CD4-positive, alpha-beta T cell (primary cell): ENCODE measurements at regions not wholly inside any gene's neighbourhood (a gene's known extent, or its start where the extent isn't known, plus 50 kb on each side); places are given as distances from the start of the nearest gene placed in this dataset.

Experiments
- ATAC-seq: fragments of 200-7000 bp; cut with Tn5 transposase; one replicate; pipeline ENCODE4 v1.10.0; 2022; ENCODE audit warnings: mild to moderate bottlenecking; ENCODE audit not compliant: poor library complexity
- CTCF ChIA-PET: fragments of 350-600 bp; sonication (Branson Sonifier 250); formaldehyde crosslinking; loops from one replicate; lab custom pipeline; 2021; ENCODE audit warnings: antibody characterized with exemption, inconsistent platforms; lab: Charles Lee
- POLR2A ChIA-PET: fragments of 350-600 bp; sonication (Branson Sonifier 250); formaldehyde crosslinking; loops from one replicate; lab custom pipeline; 2021; ENCODE audit warnings: antibody characterized with exemption, inconsistent platforms; lab: Charles Lee
- DNase-seq, 14 experiments: peaks; one replicate each; pipeline ENCODE4 v3.0.0-alpha.2; 2013 to 2020; ENCODE audit warnings: mixed read lengths in 2 of 14
- H3K27ac ChIP-seq, 2 donors: one replicate each; pipeline versions ENCODE4 v1.5.1 to v1.7.0; 2013; ENCODE audit warnings: low read length in 2 of 2, low read depth in 1 of 2, mild to moderate bottlenecking in 1 of 2
- H3K27me3 ChIP-seq, 2 experiments: 1 replicate in 1 of 2; 2 replicates in 1 of 2; pipeline versions ENCODE4 v1.6.1 to v1.7.0; 2013; ENCODE audit warnings: low read length in 2 of 2, control low read depth in 1 of 2, mild to moderate bottlenecking in 1 of 2, moderate library complexity in 1 of 2; ENCODE audit not compliant: insufficient read depth in 2 of 2, control insufficient read depth in 1 of 2
- H3K36me3 ChIP-seq: one replicate; pipeline ENCODE4 v1.6.1; 2013; ENCODE audit warnings: low read length, control low read depth; ENCODE audit not compliant: insufficient read depth
- H3K4me1 ChIP-seq: one replicate; pipeline ENCODE4 v1.6.1; 2013; ENCODE audit warnings: low read length, control low read depth; ENCODE audit not compliant: insufficient read depth
- H3K4me3 ChIP-seq: one replicate; pipeline ENCODE4 v1.5.1; 2013; ENCODE audit warnings: mild to moderate bottlenecking, low read length, moderate library complexity
- H3K9me3 ChIP-seq, 2 experiments: 1 replicate in 1 of 2; 2 replicates in 1 of 2; pipeline versions ENCODE4 v1.6.1 to v1.7.0; 2013; ENCODE audit warnings: low read length in 2 of 2, mild to moderate bottlenecking in 2 of 2, control low read depth in 1 of 2, moderate library complexity in 1 of 2; ENCODE audit not compliant: control insufficient read depth in 1 of 2, insufficient read depth in 1 of 2
- H3K27ac Mint-ChIP-seq: one replicate; pipeline ENCODE4 v1.8.0; 2020; ENCODE audit warnings: mixed read lengths
- H3K27me3 Mint-ChIP-seq: one replicate; pipeline ENCODE4 v1.8.0; 2021; ENCODE audit warnings: mixed read lengths
- H3K36me3 Mint-ChIP-seq: one replicate; pipeline ENCODE4 v1.8.0; 2021; ENCODE audit warnings: low read depth, mixed read lengths
- H3K4me1 Mint-ChIP-seq: one replicate; pipeline ENCODE4 v1.8.0; 2021; ENCODE audit warnings: low read depth, mixed read lengths
- H3K4me3 Mint-ChIP-seq: one replicate; pipeline ENCODE4 v1.8.0; 2020; ENCODE audit warnings: mild to moderate bottlenecking, mixed read lengths
- H3K9me3 Mint-ChIP-seq: one replicate; pipeline ENCODE4 v1.8.0; 2020; ENCODE audit warnings: mixed read lengths
- intact Hi-C, 2 experiments: fragments of 100-400 bp; cut with DNase I in 1 of 2; cut with micrococcal nuclease in 1 of 2; formaldehyde crosslinking; loops; one replicate each; pipeline versions ENCODE4 v1.15.1 to v1.9.0; 2023 to 2025; cut with DNase I, micrococcal nuclease
- TF ChIP-seq, protein P1 (sequence below): fragments of 200-600 bp; IDR thresholded peaks from one replicate; pipeline ENCODE4 v1.8.0; 2022; ENCODE audit warnings: antibody characterized with exemption, mild to moderate bottlenecking

DNA sequence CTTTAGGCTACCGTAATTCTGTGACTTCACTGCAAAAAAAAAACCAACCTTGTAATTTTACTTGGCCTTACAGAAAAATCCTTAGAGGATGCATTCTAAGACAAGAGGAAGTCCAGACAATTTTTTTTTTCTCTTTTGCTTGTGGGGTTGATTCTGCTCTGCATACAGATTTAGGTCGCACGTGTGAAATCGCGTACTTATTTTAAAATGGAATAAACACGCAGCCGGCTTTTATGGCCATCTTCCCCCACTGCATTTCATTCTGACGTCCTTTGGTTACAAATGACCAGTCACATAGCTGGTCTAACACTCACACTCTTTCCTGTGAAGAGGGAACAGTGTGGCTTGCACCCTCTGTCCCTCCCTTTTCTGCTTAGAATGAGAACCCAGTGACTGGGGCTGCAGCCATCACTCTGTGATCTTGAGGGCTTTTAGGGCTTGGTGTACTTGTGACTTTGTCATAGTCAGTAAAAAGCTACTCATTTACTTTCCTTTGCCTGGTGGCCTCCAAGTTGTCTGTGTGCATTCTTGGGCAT lies 63.6 kb upstream of the CARD11 start:
- no peaks in the 10 kb centered on the region for H3K36me3 Mint-ChIP-seq
- no peak overlapping the region for H3K27ac Mint-ChIP-seq
- Histone ChIP-seq H3K36me3 (no peaks in the 10 kb centered on the region), H3K27ac (no peak overlapping the region), H3K9me3 (peaks cover 0 to 7% of the 10 kb centered on the region in 2 experiments), H3K27me3 (no peaks in the 10 kb centered on the region), H3K4me1 (peaks cover 43% of the 10 kb centered on the region), H3K4me3 (no peak overlapping the region)
- intact Hi-C loops, result no loop called here
- no peak overlapping the region for H3K4me3 Mint-ChIP-seq
- TF ChIP-seq, protein P1, sequence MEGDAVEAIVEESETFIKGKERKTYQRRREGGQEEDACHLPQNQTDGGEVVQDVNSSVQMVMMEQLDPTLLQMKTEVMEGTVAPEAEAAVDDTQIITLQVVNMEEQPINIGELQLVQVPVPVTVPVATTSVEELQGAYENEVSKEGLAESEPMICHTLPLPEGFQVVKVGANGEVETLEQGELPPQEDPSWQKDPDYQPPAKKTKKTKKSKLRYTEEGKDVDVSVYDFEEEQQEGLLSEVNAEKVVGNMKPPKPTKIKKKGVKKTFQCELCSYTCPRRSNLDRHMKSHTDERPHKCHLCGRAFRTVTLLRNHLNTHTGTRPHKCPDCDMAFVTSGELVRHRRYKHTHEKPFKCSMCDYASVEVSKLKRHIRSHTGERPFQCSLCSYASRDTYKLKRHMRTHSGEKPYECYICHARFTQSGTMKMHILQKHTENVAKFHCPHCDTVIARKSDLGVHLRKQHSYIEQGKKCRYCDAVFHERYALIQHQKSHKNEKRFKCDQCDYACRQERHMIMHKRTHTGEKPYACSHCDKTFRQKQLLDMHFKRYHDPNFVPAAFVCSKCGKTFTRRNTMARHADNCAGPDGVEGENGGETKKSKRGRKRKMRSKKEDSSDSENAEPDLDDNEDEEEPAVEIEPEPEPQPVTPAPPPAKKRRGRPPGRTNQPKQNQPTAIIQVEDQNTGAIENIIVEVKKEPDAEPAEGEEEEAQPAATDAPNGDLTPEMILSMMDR, result no peak
- H3K4me1 Mint-ChIP-seq, result peaks cover 83% of the 10 kb centered on the region
- no peaks in the 10 kb centered on the region for H3K27me3 Mint-ChIP-seq
- ChIA-PET CTCF (no interaction called here), POLR2A (interaction anchor here (0.9 to 1.6 kb wide), 4 partner anchors 8 to 15 kb away, joined by 3 to 4 read pairs (median 3); no protein-coding TSS in a partner anchor)
- ATAC-seq (no peak), DNase-seq (no peak)
- H3K9me3 Mint-ChIP-seq, result no peaks in the 10 kb centered on the region

DNA sequence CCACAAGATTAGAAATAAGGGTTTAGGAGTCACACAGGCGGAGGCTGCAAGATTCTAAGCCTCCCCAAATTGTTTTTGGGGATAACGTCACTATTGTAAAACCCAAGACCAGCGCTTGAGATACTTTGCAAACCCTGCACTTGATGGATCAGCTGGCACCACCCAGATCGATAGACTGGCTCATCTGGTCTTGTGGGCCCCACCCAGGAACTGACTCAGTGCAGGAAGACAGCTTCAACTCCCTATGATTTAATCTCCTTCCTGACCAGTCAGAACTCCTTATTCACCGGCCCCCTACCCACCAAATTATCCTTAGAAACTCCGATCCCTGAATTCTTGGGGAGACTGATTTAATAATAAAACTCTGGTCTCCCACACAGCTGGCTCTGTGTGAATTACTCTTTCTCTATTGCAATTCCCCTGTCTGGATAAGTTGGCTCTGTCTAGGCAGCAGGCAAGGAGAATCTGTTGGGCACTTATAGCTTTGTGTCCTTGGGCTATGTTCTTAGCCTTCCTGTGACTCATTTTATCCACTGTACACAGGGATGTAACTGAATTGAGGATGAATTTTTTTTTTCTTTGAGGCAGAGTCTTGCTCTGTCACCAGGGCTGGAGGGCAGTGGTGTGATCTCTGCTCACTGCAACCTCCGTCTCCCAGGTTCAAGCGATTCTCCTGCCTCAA lies 64.4 kb upstream of the CARD11 start:
- H3K9me3 ChIP-seq, result peaks cover 0 to 7% of the 10 kb centered on the region in 2 experiments
- peaks cover 84% of the 10 kb centered on the region for H3K4me1 Mint-ChIP-seq
- DNase-seq (peak in 1 of 14 experiments; percentile 31), ATAC-seq (no peak)
- CTCF ChIA-PET, result no interaction called here
- H3K27ac Mint-ChIP-seq, result no peak overlapping the region
- H3K4me1 ChIP-seq, result peaks cover 48% of the 10 kb centered on the region
- H3K36me3 Mint-ChIP-seq, result peaks cover 4% of the 10 kb centered on the region
- intact Hi-C loops, result no loop called here
- H3K27me3 Mint-ChIP-seq, result no peaks in the 10 kb centered on the region
- POLR2A ChIA-PET, result interaction anchor here (1.0 to 1.6 kb wide), 3 partner anchors 10 to 16 kb away, joined by 3 to 4 read pairs (median 3); no protein-coding TSS in a partner anchor
- H3K27ac ChIP-seq, result no peak overlapping the region
- H3K4me3 Mint-ChIP-seq, result no peak overlapping the region
- no peak overlapping the region for H3K4me3 ChIP-seq
- TF ChIP-seq, protein P1, result no peak
- H3K9me3 Mint-ChIP-seq, result no peaks in the 10 kb centered on the region
- no peaks in the 10 kb centered on the region for H3K27me3 ChIP-seq
- H3K36me3 ChIP-seq, result no peaks in the 10 kb centered on the region

DNA sequence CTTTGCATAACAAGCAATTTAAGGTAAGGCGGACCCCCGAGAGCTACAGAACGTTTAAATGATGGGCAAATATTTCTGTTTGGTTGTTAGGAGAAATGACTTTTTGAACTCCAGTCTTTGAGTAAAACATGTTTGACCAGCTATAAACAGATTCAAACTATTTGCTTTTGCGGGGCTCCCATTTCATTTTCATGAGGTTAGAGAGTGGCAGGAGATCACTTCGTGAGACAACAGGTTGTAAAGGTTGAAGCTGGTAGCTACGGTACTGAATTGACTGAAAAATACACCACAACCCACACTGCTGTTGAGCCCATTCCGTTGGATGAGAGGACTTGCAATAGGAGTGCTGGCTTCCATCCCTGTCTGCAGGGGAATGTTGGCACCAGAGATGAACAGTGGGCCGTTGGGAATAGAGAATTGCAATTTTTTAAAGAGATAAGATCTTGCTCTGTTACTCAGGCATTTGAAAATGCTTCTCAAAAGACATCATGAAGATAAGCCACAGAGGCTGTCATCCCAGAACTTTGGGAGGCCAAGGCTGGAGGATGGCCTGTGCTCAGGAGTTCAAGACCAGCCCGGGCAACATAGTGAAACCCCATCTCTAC lies 65.7 kb upstream of the CARD11 start:
- CTCF ChIA-PET, result interaction anchor here (0.9 kb wide), 1 partner anchor 16 kb away, joined by 5 read pairs; no protein-coding TSS in a partner anchor
- ATAC-seq (no peak), DNase-seq (no peak)
- no peaks in the 10 kb centered on the region for H3K36me3 ChIP-seq
- Mint-ChIP-seq H3K9me3 (peaks cover 3% of the 10 kb centered on the region), H3K4me3 (no peak overlapping the region), H3K36me3 (peaks cover 5% of the 10 kb centered on the region), H3K4me1 (peaks cover 87% of the 10 kb centered on the region), H3K27ac (no peak overlapping the region), H3K27me3 (no peaks in the 10 kb centered on the region)
- no peak overlapping the region for H3K4me3 ChIP-seq
- POLR2A ChIA-PET, result no interaction called here
- H3K9me3 ChIP-seq, result peaks cover 0 to 16% of the 10 kb centered on the region in 2 experiments
- intact Hi-C loops, result no loop called here
- TF ChIP-seq, protein P1, result no peak
- no peak overlapping the region for H3K27ac ChIP-seq
- peaks cover 61% of the 10 kb centered on the region for H3K4me1 ChIP-seq
- H3K27me3 ChIP-seq, result no peaks in the 10 kb centered on the region
